DOHH2 (cell line): ENCODE measurements at regions not wholly inside any gene's neighbourhood (a gene's known extent, or its start where the extent isn't known, plus 50 kb on each side); places are given as distances from the start of the nearest gene placed in this dataset.

Experiments
- EZH2phosphoT487 ChIP-seq: fragments of 200-600 bp; sonication (generic); IDR thresholded peaks from 2 replicates; pipeline ENCODE4 v1.6.1; 2017; ENCODE audit warnings: borderline replicate concordance, mild to moderate bottlenecking, antibody characterized with exemption, low read length, moderate library complexity, mixed read lengths
- TF ChIP-seq, protein P1 (sequence below): fragments of 200-600 bp; sonication (generic); IDR thresholded peaks from one replicate; pipeline ENCODE4 v1.5.1; 2014; ENCODE audit warnings: antibody characterized with exemption, mild to moderate bottlenecking, low read depth, low read length; ENCODE audit not compliant: poor library complexity, severe bottlenecking

DNA sequence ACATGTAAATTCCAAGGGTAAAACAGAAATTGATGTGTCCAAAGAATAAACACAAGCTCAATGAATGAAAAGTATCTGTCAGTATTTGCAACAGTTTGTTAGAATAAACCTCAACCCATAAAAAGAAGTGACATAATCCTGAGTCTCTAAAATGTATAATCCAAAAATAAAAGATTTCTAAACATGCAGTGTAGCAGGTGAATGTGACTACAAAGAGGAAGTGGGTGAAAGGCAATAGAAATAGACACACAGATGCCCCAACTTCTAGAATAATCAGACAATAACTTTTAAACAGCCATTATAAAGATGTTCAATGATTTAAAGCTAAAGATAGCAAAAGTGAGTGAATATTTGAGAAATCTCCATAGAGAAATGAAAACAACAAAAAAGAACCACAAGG, 1009.2 kb upstream of the GJE1 start:
- TF ChIP-seq, protein P1, sequence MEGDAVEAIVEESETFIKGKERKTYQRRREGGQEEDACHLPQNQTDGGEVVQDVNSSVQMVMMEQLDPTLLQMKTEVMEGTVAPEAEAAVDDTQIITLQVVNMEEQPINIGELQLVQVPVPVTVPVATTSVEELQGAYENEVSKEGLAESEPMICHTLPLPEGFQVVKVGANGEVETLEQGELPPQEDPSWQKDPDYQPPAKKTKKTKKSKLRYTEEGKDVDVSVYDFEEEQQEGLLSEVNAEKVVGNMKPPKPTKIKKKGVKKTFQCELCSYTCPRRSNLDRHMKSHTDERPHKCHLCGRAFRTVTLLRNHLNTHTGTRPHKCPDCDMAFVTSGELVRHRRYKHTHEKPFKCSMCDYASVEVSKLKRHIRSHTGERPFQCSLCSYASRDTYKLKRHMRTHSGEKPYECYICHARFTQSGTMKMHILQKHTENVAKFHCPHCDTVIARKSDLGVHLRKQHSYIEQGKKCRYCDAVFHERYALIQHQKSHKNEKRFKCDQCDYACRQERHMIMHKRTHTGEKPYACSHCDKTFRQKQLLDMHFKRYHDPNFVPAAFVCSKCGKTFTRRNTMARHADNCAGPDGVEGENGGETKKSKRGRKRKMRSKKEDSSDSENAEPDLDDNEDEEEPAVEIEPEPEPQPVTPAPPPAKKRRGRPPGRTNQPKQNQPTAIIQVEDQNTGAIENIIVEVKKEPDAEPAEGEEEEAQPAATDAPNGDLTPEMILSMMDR = no peak
- TF ChIP-seq EZH2phosphoT487 = no peak
